ENCODE measurements at regions not wholly inside any gene's neighbourhood (a gene's known extent, or its start where the extent isn't known, plus 50 kb on each side); places are given as distances from the start of the nearest gene placed in this dataset.

DNA sequence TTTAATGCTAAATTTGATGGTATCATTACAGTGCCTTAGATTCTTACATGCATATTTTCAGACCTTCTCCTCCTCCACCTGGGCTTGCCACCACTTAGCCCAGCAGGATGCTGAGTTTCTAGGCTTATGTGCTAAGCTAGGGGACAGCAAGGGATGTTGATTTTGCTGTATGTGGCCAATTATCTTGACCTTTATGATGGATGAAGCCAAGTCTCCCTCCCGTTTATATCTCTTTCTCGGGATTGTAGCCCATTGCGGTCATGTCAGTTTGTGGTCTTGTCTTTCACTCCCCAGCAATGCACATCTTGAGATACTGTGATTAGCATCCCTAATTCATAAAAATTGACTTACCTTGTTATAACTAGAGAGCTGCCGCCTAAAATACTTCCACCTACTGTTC is 278.7 kb upstream of the SOX2 start:
- no peaks in the 10 kb centered on the region for H3K36me3 ChIP-seq (ENCODE audit: insufficient read depth)
- H2AFZ ChIP-seq (ENCODE audit: low read depth) = no peak overlapping the region
- TF ChIP-seq, protein P1, sequence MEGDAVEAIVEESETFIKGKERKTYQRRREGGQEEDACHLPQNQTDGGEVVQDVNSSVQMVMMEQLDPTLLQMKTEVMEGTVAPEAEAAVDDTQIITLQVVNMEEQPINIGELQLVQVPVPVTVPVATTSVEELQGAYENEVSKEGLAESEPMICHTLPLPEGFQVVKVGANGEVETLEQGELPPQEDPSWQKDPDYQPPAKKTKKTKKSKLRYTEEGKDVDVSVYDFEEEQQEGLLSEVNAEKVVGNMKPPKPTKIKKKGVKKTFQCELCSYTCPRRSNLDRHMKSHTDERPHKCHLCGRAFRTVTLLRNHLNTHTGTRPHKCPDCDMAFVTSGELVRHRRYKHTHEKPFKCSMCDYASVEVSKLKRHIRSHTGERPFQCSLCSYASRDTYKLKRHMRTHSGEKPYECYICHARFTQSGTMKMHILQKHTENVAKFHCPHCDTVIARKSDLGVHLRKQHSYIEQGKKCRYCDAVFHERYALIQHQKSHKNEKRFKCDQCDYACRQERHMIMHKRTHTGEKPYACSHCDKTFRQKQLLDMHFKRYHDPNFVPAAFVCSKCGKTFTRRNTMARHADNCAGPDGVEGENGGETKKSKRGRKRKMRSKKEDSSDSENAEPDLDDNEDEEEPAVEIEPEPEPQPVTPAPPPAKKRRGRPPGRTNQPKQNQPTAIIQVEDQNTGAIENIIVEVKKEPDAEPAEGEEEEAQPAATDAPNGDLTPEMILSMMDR (conservative IDR thresholded peaks at IDR 0.05; ENCODE audit: low read depth, low read length) = no peak
- H3K4me2 ChIP-seq = no peak overlapping the region
- H3K79me2 ChIP-seq (ENCODE audit: insufficient read depth, low read depth) = no peaks in the 10 kb centered on the region
- no peak overlapping the region for H3K9ac ChIP-seq
- H4K20me1 ChIP-seq (ENCODE audit: insufficient read depth) = no peaks in the 10 kb centered on the region; the same call in 1 of the 2 replicates
- no peaks in the 10 kb centered on the region for H3K27me3 ChIP-seq (ENCODE audit: insufficient read depth, low read depth)
- no peaks in the 10 kb centered on the region for H3K4me1 ChIP-seq (ENCODE audit: low read depth, poor library complexity, severe bottlenecking)
- H3K4me3 ChIP-seq (IDR thresholded peaks at IDR 0.05; ENCODE audit: insufficient read depth, low read depth, low read length) = no peak overlapping the region
- H3K27ac ChIP-seq = no peak overlapping the region

- Histone ChIP-seq H3K79me2 (ENCODE audit: insufficient read depth, low read depth) (no peaks in the 10 kb centered on the region), H2AFZ (ENCODE audit: low read depth) (no peak overlapping the region), H3K9ac (no peak overlapping the region), H3K4me3 (IDR thresholded peaks at IDR 0.05; ENCODE audit: insufficient read depth, low read depth, low read length) (no peak overlapping the region), H3K4me1 (ENCODE audit: low read depth, poor library complexity, severe bottlenecking) (no peaks in the 10 kb centered on the region), H3K36me3 (ENCODE audit: insufficient read depth) (no peaks in the 10 kb centered on the region), H3K27me3 (ENCODE audit: insufficient read depth, low read depth) (no peaks in the 10 kb centered on the region), H3K4me2 (no peak overlapping the region), H3K27ac (no peak overlapping the region), H4K20me1 (ENCODE audit: insufficient read depth) (no peaks in the 10 kb centered on the region; the same call in 1 of the 2 replicates)
- TF ChIP-seq, protein P1 (conservative IDR thresholded peaks at IDR 0.05; ENCODE audit: low read depth, low read length) = no peak
These were observed 280.0 kb upstream of the SOX2 start for GRCh38 chr3:181431748-181432147.

DNA sequence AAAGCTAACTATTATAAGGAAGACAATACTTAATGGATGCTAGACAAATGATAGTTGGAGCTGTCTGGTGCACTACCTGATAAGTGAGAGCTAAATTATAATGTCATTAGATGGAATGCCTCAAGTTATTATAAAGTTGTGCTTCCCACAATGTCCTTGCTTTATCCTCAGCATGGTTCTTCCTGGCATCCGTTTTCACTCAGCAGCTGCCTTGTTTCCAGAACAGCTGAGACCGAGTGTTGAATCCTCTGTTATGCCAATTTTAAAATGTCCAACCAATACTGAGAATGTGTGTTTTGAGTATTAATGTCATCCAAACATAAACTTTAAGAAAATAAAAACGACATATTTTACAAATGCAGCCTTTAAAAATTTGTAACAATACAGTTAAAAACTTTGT is 286.7 kb upstream of the SOX2 start:
- no peaks in the 10 kb centered on the region for H3K79me2 ChIP-seq (ENCODE audit: insufficient read depth, low read depth)
- no peak overlapping the region for H3K4me3 ChIP-seq (IDR thresholded peaks at IDR 0.05; ENCODE audit: insufficient read depth, low read depth, low read length)
- H3K4me1 ChIP-seq (ENCODE audit: low read depth, poor library complexity, severe bottlenecking) = no peaks in the 10 kb centered on the region
- no peak overlapping the region for H2AFZ ChIP-seq (ENCODE audit: low read depth)
- TF ChIP-seq, protein P1 (conservative IDR thresholded peaks at IDR 0.05; ENCODE audit: low read depth, low read length) = no peak
- no peaks in the 10 kb centered on the region for H3K27me3 ChIP-seq (ENCODE audit: insufficient read depth, low read depth)
- H3K4me2 ChIP-seq = no peak overlapping the region
- no peak overlapping the region for H3K9ac ChIP-seq
- H3K27ac ChIP-seq = no peak overlapping the region
- H3K36me3 ChIP-seq (ENCODE audit: insufficient read depth) = no peaks in the 10 kb centered on the region
- H4K20me1 ChIP-seq (ENCODE audit: insufficient read depth) = no peaks in the 10 kb centered on the region

- H3K27ac ChIP-seq = no peak overlapping the region
- TF ChIP-seq, protein P1 (conservative IDR thresholded peaks at IDR 0.05; ENCODE audit: low read depth, low read length) = no peak
These were observed 293.5 kb upstream of the SOX2 start for GRCh38 chr3:181418233-181418632.

More at GRCh38 chr3:181418233-181418632, 293.5 kb upstream of the SOX2 start:
- H3K27me3 ChIP-seq (ENCODE audit: insufficient read depth, low read depth) = no peaks in the 10 kb centered on the region
- H3K79me2 ChIP-seq (ENCODE audit: insufficient read depth, low read depth) = no peaks in the 10 kb centered on the region
- no peak overlapping the region for H3K4me3 ChIP-seq (IDR thresholded peaks at IDR 0.05; ENCODE audit: insufficient read depth, low read depth, low read length)
- H4K20me1 ChIP-seq (ENCODE audit: insufficient read depth) = no peaks in the 10 kb centered on the region
- no peak overlapping the region for H3K4me2 ChIP-seq
- H3K4me1 ChIP-seq (ENCODE audit: low read depth, poor library complexity, severe bottlenecking) = no peaks in the 10 kb centered on the region
- H3K9ac ChIP-seq = no peak overlapping the region
- H2AFZ ChIP-seq (ENCODE audit: low read depth) = no peak overlapping the region
- H3K36me3 ChIP-seq (ENCODE audit: insufficient read depth) = no peaks in the 10 kb centered on the region
